Activated naive CD4-positive, alpha-beta T cell treated with anti-CD3 and anti-CD28 coated beads, Interleukin-2, amount 50 U/mL, for 72 hours (primary cell): ENCODE measurements at regions not wholly inside any gene's neighbourhood (a gene's known extent, or its start where the extent isn't known, plus 50 kb on each side); places are given as distances from the start of the nearest gene placed in this dataset.
"Not testable (repeated sequence)": the region's sequence is repeated elsewhere in the genome, so short reads cannot be mapped to it uniquely, and the experiment has no call there.

Source experiments
- ATAC-seq, 2 donors: fragments of 150-1000 bp; cut with Tn5 transposase; 2 replicates each; pipeline ENCODE4 v1.10.0; 2021; ENCODE audit warnings: mild to moderate bottlenecking in 2 of 2, moderate library complexity in 2 of 2
- DNase-seq, 2 donors: peaks; one replicate each; pipeline ENCODE4 v3.0.0; 2021 to 2022; ENCODE audit warnings: low spot score in 2 of 2
- H3K27ac Mint-ChIP-seq, 2 donors: one replicate each; pipeline ENCODE4 v1.8.0; 2022; ENCODE audit warnings: mild to moderate bottlenecking in 2 of 2, mixed read lengths in 2 of 2
- H3K36me3 Mint-ChIP-seq, 2 donors: one replicate each; pipeline ENCODE4 v1.8.0; 2022; ENCODE audit warnings: mixed read lengths in 2 of 2
- H3K9me3 Mint-ChIP-seq, 2 donors: one replicate each; pipeline ENCODE4 v1.8.0; 2022; ENCODE audit warnings: mixed read lengths in 2 of 2

DNA sequence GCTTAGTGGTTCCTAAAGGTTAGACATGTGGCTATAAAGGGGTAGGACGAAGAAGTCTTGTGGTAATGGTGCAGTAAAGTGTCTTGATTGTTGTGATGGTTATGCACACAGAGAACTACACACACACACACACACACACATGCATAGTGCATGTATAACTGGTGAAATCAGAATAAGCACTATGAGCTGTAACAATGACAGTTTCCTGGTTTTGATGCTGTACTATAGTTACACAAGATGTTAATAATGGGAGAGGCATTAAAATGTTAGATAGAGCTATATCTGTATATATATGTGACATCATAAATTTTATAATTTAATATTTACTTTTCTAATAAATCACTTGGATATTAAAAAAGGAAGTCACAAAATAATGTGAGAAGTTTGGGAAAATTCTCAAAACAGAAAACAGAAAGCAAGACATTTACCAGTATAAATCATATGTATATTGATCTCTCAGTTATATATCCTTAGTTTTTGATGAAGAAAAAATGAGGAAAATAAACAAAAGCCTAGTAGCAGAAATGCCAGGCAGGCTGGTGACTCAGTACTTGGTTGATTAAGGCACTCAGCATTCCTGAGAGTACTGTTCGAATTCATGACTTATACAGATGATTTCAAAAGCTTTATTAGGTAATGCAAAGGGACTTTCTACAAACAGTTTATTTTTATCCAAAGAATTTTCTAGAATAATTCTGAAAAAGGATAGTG lies 350.5 kb upstream of the DAB2 start:
- Mint-ChIP-seq H3K27ac (no peak overlapping the region), H3K9me3 (no peaks in the 10 kb centered on the region), H3K36me3 (no peaks in the 10 kb centered on the region)
- ATAC-seq (no peak), DNase-seq (no peak)

DNA sequence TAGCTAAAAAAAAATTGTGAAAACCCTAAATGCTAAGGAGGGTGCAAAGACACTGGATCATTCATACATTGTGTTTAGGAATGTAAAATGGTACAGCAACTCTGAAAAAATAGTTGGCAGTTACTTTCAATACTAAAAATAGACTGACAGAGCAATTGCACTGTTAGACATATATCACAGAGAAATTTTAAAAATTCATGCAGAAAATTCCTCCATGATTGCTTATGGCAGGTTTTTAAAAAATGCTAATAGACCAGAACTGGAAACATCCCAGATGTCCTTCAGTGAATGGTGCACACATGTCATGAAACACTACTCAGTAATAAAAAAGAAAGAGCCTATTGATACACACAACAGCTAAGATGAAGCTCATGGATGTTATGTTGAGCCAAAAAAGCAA lies 349.8 kb upstream of the DAB2 start:
- Mint-ChIP-seq H3K27ac (no peak overlapping the region), H3K9me3 (no peaks in the 10 kb centered on the region), H3K36me3 (no peaks in the 10 kb centered on the region)
- ATAC-seq: no peak
- no peak for DNase-seq

DNA sequence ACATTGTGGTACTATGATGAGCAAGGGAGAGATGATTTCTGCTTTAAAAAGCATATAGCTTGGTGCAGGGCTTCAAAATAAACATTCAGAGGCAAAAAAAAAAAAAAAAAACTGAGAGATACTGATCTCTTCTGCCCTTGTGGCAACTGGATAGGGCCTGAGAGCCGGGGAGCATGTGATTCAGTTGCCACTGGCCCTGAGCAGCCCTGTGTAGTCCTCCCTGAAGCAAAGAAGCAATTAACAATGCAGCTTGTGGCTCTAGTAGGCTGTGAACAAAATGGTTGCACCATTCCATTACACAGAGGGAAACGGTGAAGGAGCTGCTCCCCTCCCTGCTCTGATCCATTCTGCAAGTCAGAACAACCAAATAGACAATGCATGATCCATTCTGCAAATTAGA lies 347.5 kb upstream of the DAB2 start:
- H3K9me3 Mint-ChIP-seq: no peaks in the 10 kb centered on the region
- no peak overlapping the region for H3K27ac Mint-ChIP-seq
- no peaks in the 10 kb centered on the region for H3K36me3 Mint-ChIP-seq
- DNase-seq (no peak), ATAC-seq (no peak)

DNA sequence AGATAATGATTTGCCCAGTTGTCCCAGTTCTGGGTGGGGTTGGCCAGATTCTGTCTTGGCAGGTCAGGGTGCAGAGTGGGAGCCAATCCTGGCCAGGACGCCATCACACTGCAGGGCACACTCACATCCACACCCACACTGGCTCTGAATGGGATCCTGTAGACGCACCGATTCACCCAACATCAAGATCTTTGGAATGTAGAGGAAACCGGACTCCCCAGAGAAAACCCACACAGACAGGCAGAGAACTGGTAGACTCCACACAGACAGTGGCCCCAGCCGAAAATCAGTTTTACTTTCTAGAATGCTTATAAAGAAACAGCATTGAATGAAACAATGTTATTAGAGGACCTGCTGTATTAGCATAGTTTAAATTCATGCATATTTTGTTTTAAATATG lies 343.1 kb upstream of the DAB2 start:
- DNase-seq (no peak), ATAC-seq (no peak)
- Mint-ChIP-seq H3K36me3 (no peaks in the 10 kb centered on the region), H3K27ac (no peak overlapping the region), H3K9me3 (no peaks in the 10 kb centered on the region)

DNA sequence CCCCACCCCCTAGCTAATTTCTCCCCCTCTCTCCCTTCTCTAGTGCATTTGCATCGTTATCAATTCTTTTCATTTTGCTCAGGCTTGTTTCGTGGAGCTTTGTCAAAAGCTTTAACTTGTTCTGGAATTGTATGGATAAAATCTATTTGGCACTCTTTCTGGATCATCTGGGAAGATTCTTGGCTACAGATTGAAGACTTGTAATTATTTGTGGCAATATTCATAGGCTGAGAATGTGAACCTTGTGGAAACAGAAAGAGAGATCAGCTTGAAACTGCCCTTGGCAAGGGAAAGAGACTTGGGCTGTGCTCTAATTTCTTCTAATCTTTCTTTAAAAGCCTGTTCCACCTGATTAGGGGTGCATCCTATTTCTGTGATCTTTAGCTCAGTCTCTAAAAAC lies 340.6 kb upstream of the DAB2 start:
- H3K9me3 Mint-ChIP-seq: no peaks in the 10 kb centered on the region
- DNase-seq (no peak), ATAC-seq (no peak)
- no peak overlapping the region for H3K27ac Mint-ChIP-seq
- H3K36me3 Mint-ChIP-seq: no peaks in the 10 kb centered on the region

DNA sequence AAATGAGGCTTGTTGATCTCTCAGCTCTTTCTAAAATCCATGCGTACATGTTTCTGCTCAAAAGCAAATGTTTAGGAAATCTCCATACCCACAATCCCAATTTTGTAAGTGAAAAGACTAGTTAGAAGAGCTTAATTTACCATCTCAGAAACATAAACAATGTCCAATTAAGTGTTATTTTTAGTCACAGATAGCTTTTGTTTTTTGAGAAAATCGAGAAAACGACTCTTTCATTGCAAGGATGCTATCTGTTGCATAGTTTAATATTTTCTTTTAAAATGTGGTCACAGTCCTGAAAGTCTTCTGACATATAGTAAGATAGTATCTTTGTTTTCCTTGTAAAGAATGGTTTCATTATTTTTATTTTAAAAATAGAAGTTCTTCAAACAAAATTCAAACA lies 338.0 kb upstream of the DAB2 start:
- ATAC-seq (no peak), DNase-seq (no peak)
- Mint-ChIP-seq H3K9me3 (no peaks in the 10 kb centered on the region), H3K27ac (no peak overlapping the region), H3K36me3 (no peaks in the 10 kb centered on the region)

DNA sequence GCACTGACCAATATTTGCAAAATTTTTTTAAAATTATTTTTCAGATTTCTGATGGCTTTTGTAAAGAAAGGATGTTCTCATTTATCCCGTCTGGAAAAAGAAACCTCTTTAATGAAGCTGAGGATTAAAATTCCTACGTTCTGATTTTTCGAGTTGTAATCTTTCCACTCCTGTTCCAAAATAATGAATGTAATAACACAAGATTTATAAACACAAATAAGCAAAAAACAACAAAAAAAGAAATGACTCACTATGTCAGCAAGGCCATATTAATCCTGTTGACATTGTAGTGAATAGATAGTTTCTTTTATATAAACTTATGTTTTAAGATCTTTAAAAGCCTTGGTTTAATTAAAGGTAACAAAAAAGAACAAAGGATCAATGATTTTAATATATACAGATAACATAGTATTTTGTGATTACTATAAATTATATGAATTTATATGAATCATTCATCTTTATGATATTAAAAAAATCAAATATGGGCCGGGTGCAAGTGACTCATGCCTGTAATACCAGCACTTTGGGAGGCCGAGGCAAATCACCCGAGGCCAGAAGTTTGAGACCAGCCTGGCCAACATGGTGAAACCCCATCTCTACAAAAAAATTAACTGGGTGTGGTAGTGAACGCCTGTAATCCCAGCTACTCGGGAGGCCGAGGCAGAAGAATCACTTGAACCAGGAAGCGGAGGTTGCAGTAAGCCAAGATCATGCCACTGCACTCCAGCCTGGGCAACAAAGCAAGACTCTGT lies 336.6 kb upstream of the DAB2 start:
- Mint-ChIP-seq H3K36me3 (no peaks in the 10 kb centered on the region), H3K9me3 (no peaks in the 10 kb centered on the region), H3K27ac (no peak overlapping the region)
- no peak for DNase-seq
- ATAC-seq: no peak

DNA sequence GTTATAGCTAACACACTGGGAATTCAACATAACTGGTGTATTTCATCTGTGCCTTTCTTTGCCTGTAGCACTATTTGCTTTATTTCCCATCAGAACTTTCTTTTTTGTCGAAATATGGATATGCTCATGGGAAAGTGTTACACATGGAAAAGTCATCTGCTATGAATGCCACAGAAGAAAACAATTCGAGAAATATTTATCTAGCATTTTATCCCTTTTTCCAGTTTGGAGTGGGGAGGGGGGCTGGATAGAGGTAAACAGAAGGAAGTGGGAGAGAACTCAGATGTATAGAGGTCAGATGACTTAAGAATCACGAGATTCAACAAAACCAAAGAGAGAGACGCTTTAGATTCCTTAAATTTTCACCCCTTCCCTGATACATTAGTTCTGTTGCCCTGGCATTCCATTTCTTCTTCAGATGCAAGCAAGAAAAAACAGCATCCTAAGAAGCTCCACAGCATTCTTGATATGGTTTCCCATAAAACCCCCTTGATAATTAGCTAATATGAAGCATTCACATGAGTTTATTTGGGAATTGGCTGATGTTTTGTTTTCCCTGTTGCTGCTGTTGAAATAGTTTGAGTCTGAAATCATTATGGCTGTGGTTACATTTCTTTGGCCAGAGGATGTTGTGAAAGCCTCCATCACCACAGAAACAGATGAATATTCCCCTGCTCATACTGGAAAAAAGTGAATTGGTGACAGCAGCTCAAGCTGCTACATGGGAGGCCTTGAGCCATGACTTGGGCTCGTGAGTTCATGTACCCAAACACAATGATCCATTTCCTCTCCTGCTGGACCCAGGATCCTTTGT lies 335.8 kb upstream of the DAB2 start:
- DNase-seq: no peak
- Mint-ChIP-seq H3K27ac (no peak overlapping the region), H3K36me3 (no peaks in the 10 kb centered on the region), H3K9me3 (no peaks in the 10 kb centered on the region)
- ATAC-seq: no peak

DNA sequence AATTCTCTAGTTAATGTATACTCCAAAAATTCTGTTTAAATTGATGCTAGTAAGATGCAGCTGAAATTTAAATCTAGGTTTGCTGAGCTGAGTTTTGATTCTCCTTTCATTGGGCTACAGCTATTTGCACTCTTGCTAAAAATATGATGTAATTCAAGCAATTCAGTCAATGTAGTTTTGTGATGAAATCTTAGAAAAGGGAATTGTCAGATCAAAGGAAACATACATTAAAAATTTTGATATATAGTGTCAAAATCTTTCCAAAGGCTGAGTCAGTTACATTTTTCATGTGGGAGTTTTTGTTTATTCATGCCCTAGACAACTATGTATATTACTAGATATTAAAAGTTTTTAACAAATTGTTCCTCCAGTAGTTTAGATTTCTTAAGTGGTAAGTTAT lies 334.9 kb upstream of the DAB2 start:
- Mint-ChIP-seq H3K36me3 (no peaks in the 10 kb centered on the region), H3K27ac (no peak overlapping the region), H3K9me3 (no peaks in the 10 kb centered on the region)
- ATAC-seq (no peak), DNase-seq (no peak)

DNA sequence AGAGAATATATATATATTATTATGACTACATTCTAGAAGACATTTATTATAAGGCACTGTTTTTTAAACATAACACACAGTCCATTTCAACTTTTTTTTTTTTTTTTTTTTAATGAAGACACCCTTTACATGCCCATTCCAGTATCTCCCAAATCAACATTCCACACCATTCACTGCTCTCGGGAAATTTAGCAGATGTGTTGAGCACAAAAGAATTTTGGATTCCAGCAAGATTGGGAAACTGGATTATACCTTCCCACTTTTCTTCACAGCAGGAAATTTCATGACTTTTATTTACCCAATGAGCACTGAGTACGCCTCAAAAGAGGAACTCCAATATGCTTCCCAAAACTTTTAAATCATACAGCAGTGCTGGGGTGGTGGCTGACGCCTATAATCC lies 333.6 kb upstream of the DAB2 start:
- ATAC-seq: no peak
- Mint-ChIP-seq H3K36me3 (no peaks in the 10 kb centered on the region), H3K9me3 (no peaks in the 10 kb centered on the region), H3K27ac (no peak overlapping the region)
- DNase-seq: no peak

DNA sequence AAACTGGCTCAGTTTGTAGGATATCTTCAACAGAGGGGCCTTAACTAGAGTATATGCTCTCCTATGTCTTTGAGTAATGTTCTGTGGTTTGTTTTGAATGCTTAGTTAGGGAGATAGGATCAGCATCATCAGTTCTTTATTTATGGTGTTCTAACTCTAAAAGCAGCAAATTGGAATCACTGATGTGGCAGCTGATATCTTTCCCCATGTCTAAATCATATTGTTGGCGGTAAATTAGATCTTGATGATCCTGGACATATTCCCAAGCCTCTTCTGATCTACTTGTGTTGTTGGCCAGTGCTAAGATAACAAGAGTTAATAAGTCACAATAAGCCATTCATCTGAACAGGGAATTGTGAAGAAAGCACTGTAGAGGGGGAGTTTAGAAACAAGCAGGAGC lies 332.4 kb upstream of the DAB2 start:
- no peaks in the 10 kb centered on the region for H3K36me3 Mint-ChIP-seq
- H3K27ac Mint-ChIP-seq: no peak overlapping the region
- no peak for ATAC-seq
- no peak for DNase-seq
- H3K9me3 Mint-ChIP-seq: no peaks in the 10 kb centered on the region

DNA sequence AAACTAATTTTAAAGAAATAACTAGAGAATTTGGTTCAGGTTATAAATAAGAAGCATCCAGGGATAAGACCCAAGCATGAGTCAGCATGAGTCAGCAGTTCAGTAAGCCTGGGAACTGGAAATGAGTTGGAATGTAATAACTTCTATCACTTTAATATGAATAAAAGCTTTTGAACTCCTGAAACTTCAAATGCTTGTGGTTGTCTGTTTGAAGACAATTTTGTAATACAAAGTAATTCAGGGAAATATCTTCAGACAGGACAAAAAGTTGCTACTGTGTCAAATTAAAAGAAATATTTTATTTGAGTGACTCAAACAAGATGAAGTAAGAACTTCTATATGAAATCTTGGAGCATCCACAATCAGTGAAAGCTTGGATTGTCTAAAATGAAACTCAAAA lies 331.2 kb upstream of the DAB2 start:
- DNase-seq (no peak), ATAC-seq (no peak)
- Mint-ChIP-seq H3K9me3 (peaks cover 0 to 4% of the 10 kb centered on the region in 2 donors), H3K27ac (no peak overlapping the region), H3K36me3 (no peaks in the 10 kb centered on the region)

DNA sequence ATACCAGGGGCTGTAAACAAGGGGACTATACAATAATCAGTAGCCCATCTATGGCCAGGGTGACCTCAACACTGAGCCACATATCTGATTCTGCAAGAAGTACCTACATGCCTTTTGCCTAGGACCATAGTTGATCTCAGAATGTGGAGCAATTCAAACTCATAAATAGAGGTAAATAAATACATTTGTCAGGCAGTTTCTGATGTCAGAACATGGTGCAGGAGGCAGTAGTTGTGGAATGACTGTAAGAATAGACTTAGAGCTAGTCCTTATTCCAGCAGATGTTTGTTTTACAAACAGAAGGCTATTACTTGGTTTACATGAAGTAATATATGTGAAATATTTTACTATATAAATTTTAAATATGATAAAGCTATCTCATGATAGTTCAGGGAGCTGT lies 330.7 kb upstream of the DAB2 start:
- DNase-seq: no peak
- Mint-ChIP-seq H3K36me3 (no peaks in the 10 kb centered on the region), H3K9me3 (peaks cover 0 to 4% of the 10 kb centered on the region in 2 donors), H3K27ac (no peak overlapping the region)
- no peak for ATAC-seq

DNA sequence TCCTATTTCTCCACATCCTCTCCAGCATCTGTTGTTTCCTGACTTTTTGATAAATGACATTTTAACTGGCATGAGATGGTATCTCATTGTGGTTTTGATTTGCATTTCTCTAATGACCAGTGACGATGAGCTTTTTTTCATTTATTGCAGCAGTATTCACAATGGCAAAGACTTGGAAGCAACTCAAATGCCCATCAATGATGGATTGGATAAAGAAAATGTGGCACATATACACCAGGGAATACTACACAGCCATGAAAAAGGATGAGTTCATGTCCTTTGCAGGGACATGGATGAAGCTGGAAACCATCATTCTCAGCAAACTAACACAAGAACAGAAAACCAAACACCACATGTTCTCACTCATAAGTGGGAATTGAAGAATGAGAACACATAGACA lies 329.0 kb upstream of the DAB2 start:
- not testable (repeated sequence) for DNase-seq, ATAC-seq, H3K27ac Mint-ChIP-seq, H3K36me3 Mint-ChIP-seq, H3K9me3 Mint-ChIP-seq

DNA sequence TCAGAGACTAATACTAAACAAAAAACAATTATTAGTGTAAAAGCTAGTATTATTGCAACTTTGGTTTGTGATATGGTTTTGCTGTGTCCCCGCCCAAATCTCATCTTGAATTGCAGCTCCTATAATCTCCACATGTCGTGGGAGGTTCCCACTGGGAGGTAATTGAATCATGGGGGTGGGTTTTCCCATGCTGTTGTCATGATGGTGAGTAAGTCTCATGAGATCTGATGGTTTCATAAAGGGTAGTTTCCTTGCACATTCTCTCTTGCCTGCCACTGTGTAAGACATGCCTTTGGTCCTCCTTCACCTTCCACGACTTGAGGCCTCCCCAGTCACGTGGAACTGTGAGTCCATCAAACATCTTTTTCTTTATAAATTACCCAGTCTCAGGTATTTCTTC lies 325.9 kb upstream of the DAB2 start:
- no peak for ATAC-seq
- DNase-seq: no peak
- Mint-ChIP-seq H3K27ac (no peak overlapping the region), H3K36me3 (no peaks in the 10 kb centered on the region), H3K9me3 (peaks cover 0 to 4% of the 10 kb centered on the region in 2 donors)

DNA sequence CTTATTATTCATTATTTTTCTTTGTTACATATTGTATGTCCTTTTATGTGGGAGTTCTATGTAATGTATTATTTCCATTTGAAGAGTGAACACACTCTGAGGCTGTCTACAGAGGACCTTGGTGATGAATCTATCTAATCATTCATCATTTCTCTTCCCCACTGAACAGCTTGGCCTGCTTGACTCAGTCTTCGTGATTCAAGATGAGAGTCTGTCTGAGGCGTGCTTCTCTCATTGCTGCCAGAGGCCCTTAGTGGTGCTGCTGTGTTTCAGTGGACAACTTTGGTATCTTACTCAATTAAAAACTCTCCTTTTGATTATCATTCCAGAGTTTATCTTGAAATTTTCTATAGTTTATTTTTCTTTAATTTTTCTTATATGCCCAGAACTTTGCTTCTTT lies 318.1 kb upstream of the DAB2 start:
- H3K27ac Mint-ChIP-seq: no peak overlapping the region
- DNase-seq (no peak), ATAC-seq (no peak)
- no peaks in the 10 kb centered on the region for H3K9me3 Mint-ChIP-seq
- H3K36me3 Mint-ChIP-seq: no peaks in the 10 kb centered on the region

DNA sequence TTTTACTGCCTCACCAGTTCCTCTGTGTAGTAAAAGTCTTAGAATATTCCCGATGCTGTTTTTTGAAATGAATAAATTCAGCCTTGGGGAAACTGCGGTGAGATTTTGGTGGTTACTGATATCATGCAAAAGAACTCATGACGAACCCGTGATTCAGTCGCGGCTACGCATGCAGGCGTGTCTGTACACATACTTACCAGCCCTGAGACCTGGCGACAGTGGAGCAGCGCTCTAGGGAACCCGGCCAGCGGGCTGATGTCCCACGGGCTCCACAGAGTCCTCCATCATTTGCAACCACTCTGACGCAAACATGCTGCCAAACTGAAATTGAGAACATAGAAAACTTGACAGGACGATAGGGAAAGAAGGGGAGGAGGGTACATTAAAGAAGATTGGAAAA lies 315.6 kb upstream of the DAB2 start:
- no peak for DNase-seq
- Mint-ChIP-seq H3K9me3 (no peaks in the 10 kb centered on the region), H3K27ac (no peak overlapping the region), H3K36me3 (no peaks in the 10 kb centered on the region)
- no peak for ATAC-seq

DNA sequence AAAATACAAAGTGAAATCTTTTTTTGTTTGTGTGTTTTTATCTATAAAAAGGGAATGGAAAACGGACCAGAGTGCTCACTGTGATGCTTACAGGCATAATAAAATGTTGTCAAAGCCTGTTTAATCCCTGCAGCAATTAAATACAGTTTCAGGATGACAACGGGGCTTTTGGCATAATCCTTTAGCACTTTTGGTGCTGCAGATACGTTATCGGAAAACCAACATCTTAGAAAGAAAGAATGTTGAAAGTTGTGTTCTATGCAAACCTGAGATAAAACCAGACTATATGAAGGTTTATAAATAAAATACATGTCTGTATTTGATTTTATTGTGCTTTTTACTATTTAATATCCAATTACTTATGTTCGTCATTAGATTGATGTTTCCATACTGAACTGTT lies 307.4 kb upstream of the DAB2 start:
- Mint-ChIP-seq H3K36me3 (no peaks in the 10 kb centered on the region), H3K27ac (no peak overlapping the region), H3K9me3 (no peaks in the 10 kb centered on the region)
- DNase-seq (no peak), ATAC-seq (no peak)
